K562 (cell line): ENCODE measurements at regions not wholly inside any gene's neighbourhood (a gene's known extent, or its start where the extent isn't known, plus 50 kb on each side); places are given as distances from the start of the nearest gene placed in this dataset.
"Not testable (repeated sequence)": the region's sequence is repeated elsewhere in the genome, so short reads cannot be mapped to it uniquely, and the experiment has no call there.

Source experiments
- ATAC-seq: fragments of 200-7000 bp; cut with Tn5 transposase; 3 replicates; pipeline ENCODE4 v1.9.1; 2020; ENCODE audit warnings: moderate library complexity
- BruUV-seq: library from RNA; stranded (reverse); fragments of 400-500 nt; replicated peaks from 2 replicates; lab custom pipeline; 2021; lab: Mats Ljungman, UMichigan
- CTCF ChIA-PET: fragments of 300-600 bp; formaldehyde crosslinking; extraction: SDS; loops from one replicate; lab custom pipeline; 2021; ENCODE audit warnings: low intra/inter-chr PET ratio; lab: Yijun Ruan, JAX
- POLR2A ChIA-PET: fragments of 300-600, 350-650 bp; sonication (Branson Sonifier 250); formaldehyde crosslinking; extraction: SDS; loops from one replicate; lab custom pipeline; 2021; ENCODE audit warnings: antibody characterized with exemption, inconsistent platforms; lab: Yijun Ruan, JAX
- DNase-seq, 4 experiments: peaks; one replicate each; pipeline versions ENCODE4 v3.0.0 to v3.0.0-alpha.2; 2011 to 2018; ENCODE audit warnings: low spot score in 3 of 4, mixed read lengths in 3 of 4; ENCODE audit errors: extremely low read depth in 1 of 4
- FAIRE-seq: peaks from 2 replicates; lab custom pipeline; 2011; peaks lifted over from hg19 to GRCh38; lab: Jason Lieb, UNC
- H2AFZ ChIP-seq: 2 replicates; pipeline ENCODE4 v1.6.0; 2011; ENCODE audit warnings: low read depth, low read length, control low read depth, inconsistent platforms
- H3K27ac ChIP-seq: fragments of 200-600 bp; 3 replicates; pipeline ENCODE4 v1.8.0; 2011; ENCODE audit warnings: low read depth, mild to moderate bottlenecking, control low read depth, inconsistent platforms, low read length, moderate library complexity, mixed read lengths; ENCODE audit errors: extremely low read depth
- H3K27me3 ChIP-seq, 2 experiments: fragments of 300-600 bp in 1 of 2; 2 replicates in 1 of 2; 3 replicates in 1 of 2; pipeline versions ENCODE4 v1.6.0 to v1.8.0; 2011; ENCODE audit warnings: inconsistent platforms in 2 of 2, low read length in 2 of 2, mild to moderate bottlenecking in 1 of 2, mixed read lengths in 1 of 2, moderate library complexity in 1 of 2; ENCODE audit not compliant: control insufficient read depth in 2 of 2, insufficient read depth in 2 of 2
- H3K36me3 ChIP-seq: fragments of 300-600 bp; 3 replicates; pipeline ENCODE4 v1.8.0; 2011; ENCODE audit warnings: mild to moderate bottlenecking, low read length, inconsistent platforms; ENCODE audit not compliant: control insufficient read depth, insufficient read depth
- H3K4me1 ChIP-seq, 2 experiments: fragments of 200-600 bp in 1 of 2; replicated peaks in 1 of 2; 2 replicates in 1 of 2; 3 replicates in 1 of 2; pipeline versions ENCODE4 v1.5.1 to v1.8.0; 2011; ENCODE audit warnings: inconsistent platforms in 2 of 2, low read length in 2 of 2, mild to moderate bottlenecking in 1 of 2, mixed read lengths in 1 of 2, moderate library complexity in 1 of 2; ENCODE audit not compliant: control insufficient read depth in 2 of 2, insufficient read depth in 2 of 2
- H3K4me2 ChIP-seq: 2 replicates; pipeline ENCODE4 v1.6.1; 2011; ENCODE audit warnings: low read length, control low read depth, inconsistent platforms, mixed read lengths; ENCODE audit not compliant: insufficient read depth
- H3K4me3 ChIP-seq: fragments of 200-600 bp; sonication (generic), shearing (Covaris generic); 2 replicates; pipeline ENCODE4 v1.5.1; 2016; ENCODE audit warnings: control low read depth, inconsistent platforms
- H3K79me2 ChIP-seq: fragments of 200-600 bp; 3 replicates; pipeline ENCODE4 v1.8.0; 2011; ENCODE audit warnings: low read length, inconsistent platforms; ENCODE audit not compliant: control insufficient read depth, insufficient read depth
- H3K9ac ChIP-seq, 2 experiments: 2 replicates each; pipeline versions ENCODE4 v1.6.0 to v1.6.1; 2011; ENCODE audit warnings: low read depth in 2 of 2, low read length in 2 of 2, control low read depth in 1 of 2, inconsistent platforms in 1 of 2, mild to moderate bottlenecking in 1 of 2, mixed read lengths in 1 of 2; ENCODE audit not compliant: insufficient read depth in 1 of 2
- H3K9me1 ChIP-seq: one replicate; pipeline ENCODE4 v1.6.0; 2011; ENCODE audit warnings: inconsistent platforms, mild to moderate bottlenecking, low read length, moderate library complexity; ENCODE audit not compliant: control insufficient read depth, insufficient read depth
- H3K9me3 ChIP-seq: replicated peaks from 2 replicates; pipeline ENCODE4 v1.5.1; 2011; ENCODE audit warnings: low read depth, low read length, inconsistent platforms; ENCODE audit not compliant: control insufficient read depth, insufficient read depth
- H4K20me1 ChIP-seq: replicated peaks from 2 replicates; pipeline ENCODE4 v1.6.1; 2011; ENCODE audit warnings: low read length, inconsistent platforms, mixed read lengths; ENCODE audit not compliant: control insufficient read depth, insufficient read depth
- WGBS: fragments of 100-300 bp; shearing (Covaris generic); methylation state at CpG from one replicate; pipeline ENCODE4 v1.1.6; 2016; ENCODE audit warnings: low coverage, mixed read lengths; ENCODE audit not compliant: insufficient coverage; ENCODE audit errors: missing lambda C conversion rate; 5-methylcytosine and 5-hydroxymethylcytosine counted together
- in situ Hi-C: fragments of 300-500 bp; cut with MboI; formaldehyde crosslinking; loops from 4 replicates; pipeline ENCODE4 v1.15.0; 2018; ENCODE audit warnings: inconsistent platforms, mixed read lengths
- intact Hi-C: fragments of 100-400 bp; cut with micrococcal nuclease; formaldehyde crosslinking; loops from 2 replicates; pipeline ENCODE4 v1.14.2; 2022

DNA sequence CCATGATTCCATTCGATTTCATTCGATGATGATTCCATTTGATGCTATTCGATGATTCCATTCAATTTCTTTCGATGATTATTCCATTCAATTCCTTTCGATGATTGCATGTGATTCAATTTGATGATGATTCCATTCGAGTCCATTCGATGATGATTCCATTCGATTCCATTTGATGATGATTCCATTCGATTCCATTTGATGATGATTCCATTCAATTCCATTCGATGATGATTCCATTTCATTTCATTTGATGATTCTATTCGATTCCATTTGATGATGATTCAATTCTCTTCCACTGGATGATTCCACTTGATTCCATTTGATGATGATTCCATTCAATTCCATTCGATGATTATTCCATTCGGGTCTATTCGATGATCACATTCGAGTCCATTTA, 1094.1 kb downstream of the RPIA start:
- H3K9ac ChIP-seq, H3K27me3 ChIP-seq, ATAC-seq, DNase-seq, H4K20me1 ChIP-seq, BruUV-seq, intact Hi-C loops, H3K9me3 ChIP-seq, H3K79me2 ChIP-seq, H3K4me3 ChIP-seq, H3K9me1 ChIP-seq, CTCF ChIA-PET, H2AFZ ChIP-seq, H3K27ac ChIP-seq, FAIRE-seq, H3K4me2 ChIP-seq, H3K4me1 ChIP-seq, H3K36me3 ChIP-seq, POLR2A ChIA-PET: not testable (repeated sequence)
- WGBS, result 1% methylated on average over 15 of the region's 15 CpGs
- in situ Hi-C loops, result loop anchor here (25.0 kb wide), 1 partner anchor 1627 kb away; no protein-coding TSS in a partner anchor

DNA sequence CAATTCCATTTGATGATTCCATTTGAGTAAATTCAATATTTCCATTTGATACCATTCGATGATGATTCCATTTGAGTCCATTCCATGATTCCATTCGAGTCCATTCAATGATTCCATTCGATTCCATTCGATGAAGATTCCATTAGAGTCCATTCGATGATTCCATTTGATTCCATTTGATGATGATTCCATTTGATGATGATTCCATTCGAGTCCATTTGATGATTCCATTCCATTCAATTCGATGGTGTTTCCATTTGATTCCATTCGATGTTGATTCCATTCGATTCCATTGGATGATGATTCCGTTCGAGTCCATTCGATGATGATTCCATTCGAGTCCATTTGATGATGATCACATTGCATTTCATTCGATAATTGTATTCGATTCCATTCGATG, 1095.2 kb downstream of the RPIA start:
- H3K9me1 ChIP-seq, result not testable (repeated sequence)

GRCh38 chr2:89795530-89795929, 1104.1 kb downstream of the RPIA start:
- BruUV-seq, intact Hi-C loops, H3K36me3 ChIP-seq, DNase-seq, H4K20me1 ChIP-seq, H3K27ac ChIP-seq, H2AFZ ChIP-seq, POLR2A ChIA-PET, H3K79me2 ChIP-seq, H3K9me3 ChIP-seq, H3K4me3 ChIP-seq, FAIRE-seq, ATAC-seq, H3K4me1 ChIP-seq, CTCF ChIA-PET, H3K9me1 ChIP-seq, H3K4me2 ChIP-seq, H3K27me3 ChIP-seq, H3K9ac ChIP-seq: not testable (repeated sequence)
- in situ Hi-C loops, result loop anchor here (25.0 kb wide), 1 partner anchor 1617 kb away; no protein-coding TSS in a partner anchor
- WGBS, result under 1% methylated on average over 17 of the region's 17 CpGs

More for the DNA sequence above, 1095.2 kb downstream of the RPIA start:
- H3K27me3 ChIP-seq, H3K36me3 ChIP-seq, CTCF ChIA-PET, H2AFZ ChIP-seq, H3K79me2 ChIP-seq, H3K9me3 ChIP-seq, H3K4me1 ChIP-seq, FAIRE-seq, H3K4me3 ChIP-seq, DNase-seq, H3K9ac ChIP-seq, H3K27ac ChIP-seq, H4K20me1 ChIP-seq, BruUV-seq, intact Hi-C loops, H3K4me2 ChIP-seq, ATAC-seq, POLR2A ChIA-PET: not testable (repeated sequence)
- in situ Hi-C loops, result loop anchor here (25.0 kb wide), 1 partner anchor 1626 kb away; no protein-coding TSS in a partner anchor
- WGBS, result under 1% methylated on average over 15 of the region's 16 CpGs
